DND-41 (cell line): ENCODE measurements at regions not wholly inside any gene's neighbourhood (a gene's known extent, or its start where the extent isn't known, plus 50 kb on each side); places are given as distances from the start of the nearest gene placed in this dataset.

Source experiments
- ATAC-seq: fragments of 200-7000 bp; cut with Tn5 transposase; 3 replicates; pipeline ENCODE4 v1.9.1; 2021; ENCODE audit warnings: low read depth; ENCODE audit not compliant: insufficient read depth
- DNase-seq: peaks from one replicate; pipeline ENCODE4 v3.0.0-alpha.2; 2020
- H2AFZ ChIP-seq: 2 replicates; pipeline ENCODE4 v1.6.0; 2012; ENCODE audit warnings: low read depth, low read length
- H3K27ac ChIP-seq: 2 replicates; pipeline ENCODE4 v1.5.1; 2012; ENCODE audit warnings: low read length, inconsistent platforms
- H3K27me3 ChIP-seq: fragments of 200-600 bp; sonication (generic); 2 replicates; pipeline ENCODE4 v1.6.0; 2012; ENCODE audit warnings: low read length, mild to moderate bottlenecking, inconsistent platforms; ENCODE audit not compliant: insufficient read depth, poor library complexity
- H3K36me3 ChIP-seq: 2 replicates; pipeline ENCODE4 v1.5.1; 2012; ENCODE audit warnings: low read length, inconsistent platforms; ENCODE audit not compliant: insufficient read depth
- H3K4me1 ChIP-seq: 2 replicates; pipeline ENCODE4 v1.5.1; 2012; ENCODE audit warnings: mild to moderate bottlenecking, low read length; ENCODE audit not compliant: insufficient read depth
- H3K4me2 ChIP-seq: 2 replicates; pipeline ENCODE4 v1.6.0; 2012; ENCODE audit warnings: mild to moderate bottlenecking, moderate library complexity, low read length, inconsistent platforms; ENCODE audit not compliant: insufficient read depth
- H3K4me3 ChIP-seq, 2 experiments: fragments of 200-600 bp in 1 of 2; shearing (Covaris generic) in 1 of 2; 2 replicates each; pipeline ENCODE4 v1.5.1; 2012 to 2016; ENCODE audit warnings: inconsistent platforms in 2 of 2, low read length in 2 of 2, mild to moderate bottlenecking in 2 of 2, low read depth in 1 of 2, moderate library complexity in 1 of 2
- H3K79me2 ChIP-seq: 2 replicates; pipeline ENCODE4 v1.6.0; 2012; ENCODE audit warnings: low read length, inconsistent platforms; ENCODE audit not compliant: insufficient read depth
- H3K9ac ChIP-seq: 2 replicates; pipeline ENCODE4 v1.6.0; 2012; ENCODE audit warnings: low read depth, mild to moderate bottlenecking, inconsistent platforms, low read length, moderate library complexity
- H3K9me3 ChIP-seq: 2 replicates; pipeline ENCODE4 v1.5.1; 2012; ENCODE audit warnings: low read length, moderate library complexity, mild to moderate bottlenecking, inconsistent platforms; ENCODE audit not compliant: insufficient read depth, severe bottlenecking
- H4K20me1 ChIP-seq: 2 replicates; pipeline ENCODE4 v1.6.0; 2012; ENCODE audit warnings: low read length; ENCODE audit not compliant: insufficient read depth
- EZH2 ChIP-seq: IDR thresholded peaks from 3 replicates; pipeline ENCODE4 v1.6.1; 2012; ENCODE audit warnings: borderline replicate concordance, low read depth, mild to moderate bottlenecking, moderate library complexity, low read length, inconsistent platforms; ENCODE audit not compliant: severe bottlenecking
- TF ChIP-seq, protein P1 (sequence below): IDR thresholded peaks from 2 replicates; pipeline ENCODE4 v1.5.1; 2012; ENCODE audit warnings: borderline replicate concordance, low read length, moderate library complexity, mild to moderate bottlenecking; ENCODE audit not compliant: poor library complexity, severe bottlenecking; ENCODE audit errors: extremely low read depth

DNA sequence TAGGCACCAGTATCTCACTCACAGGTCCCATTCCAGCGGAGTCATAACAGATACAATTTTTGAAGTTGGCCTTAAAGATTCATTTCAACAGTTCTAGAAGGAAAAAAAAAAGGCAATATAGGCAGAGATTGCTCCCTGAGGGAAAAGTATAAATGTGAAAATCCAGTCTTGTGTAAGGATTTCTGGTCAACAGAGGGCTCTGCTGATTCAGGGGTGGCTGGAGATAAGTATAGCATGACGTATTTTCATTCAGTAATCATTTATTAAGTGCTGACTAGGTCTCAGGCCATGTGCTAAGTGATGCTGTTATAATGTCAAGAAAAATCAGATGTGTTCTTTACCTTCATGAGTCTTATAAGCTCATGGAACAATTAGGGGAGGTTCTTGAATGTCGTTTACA lies 377.3 kb upstream of the MEF2C start:
- Histone ChIP-seq H3K4me1 (no peaks in the 10 kb centered on the region), H3K9me3 (no peaks in the 10 kb centered on the region), H3K27ac (no peak overlapping the region), H4K20me1 (no peaks in the 10 kb centered on the region), H3K9ac (no peak overlapping the region), H3K4me2 (no peak overlapping the region), H2AFZ (no peak overlapping the region), H3K27me3 (no peaks in the 10 kb centered on the region), H3K79me2 (no peaks in the 10 kb centered on the region), H3K36me3 (no peaks in the 10 kb centered on the region), H3K4me3 (no peak overlapping the region)
- TF ChIP-seq EZH2, result no peak
- TF ChIP-seq, protein P1, sequence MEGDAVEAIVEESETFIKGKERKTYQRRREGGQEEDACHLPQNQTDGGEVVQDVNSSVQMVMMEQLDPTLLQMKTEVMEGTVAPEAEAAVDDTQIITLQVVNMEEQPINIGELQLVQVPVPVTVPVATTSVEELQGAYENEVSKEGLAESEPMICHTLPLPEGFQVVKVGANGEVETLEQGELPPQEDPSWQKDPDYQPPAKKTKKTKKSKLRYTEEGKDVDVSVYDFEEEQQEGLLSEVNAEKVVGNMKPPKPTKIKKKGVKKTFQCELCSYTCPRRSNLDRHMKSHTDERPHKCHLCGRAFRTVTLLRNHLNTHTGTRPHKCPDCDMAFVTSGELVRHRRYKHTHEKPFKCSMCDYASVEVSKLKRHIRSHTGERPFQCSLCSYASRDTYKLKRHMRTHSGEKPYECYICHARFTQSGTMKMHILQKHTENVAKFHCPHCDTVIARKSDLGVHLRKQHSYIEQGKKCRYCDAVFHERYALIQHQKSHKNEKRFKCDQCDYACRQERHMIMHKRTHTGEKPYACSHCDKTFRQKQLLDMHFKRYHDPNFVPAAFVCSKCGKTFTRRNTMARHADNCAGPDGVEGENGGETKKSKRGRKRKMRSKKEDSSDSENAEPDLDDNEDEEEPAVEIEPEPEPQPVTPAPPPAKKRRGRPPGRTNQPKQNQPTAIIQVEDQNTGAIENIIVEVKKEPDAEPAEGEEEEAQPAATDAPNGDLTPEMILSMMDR, result no peak
- no peak for ATAC-seq
- DNase-seq, result no peak

DNA sequence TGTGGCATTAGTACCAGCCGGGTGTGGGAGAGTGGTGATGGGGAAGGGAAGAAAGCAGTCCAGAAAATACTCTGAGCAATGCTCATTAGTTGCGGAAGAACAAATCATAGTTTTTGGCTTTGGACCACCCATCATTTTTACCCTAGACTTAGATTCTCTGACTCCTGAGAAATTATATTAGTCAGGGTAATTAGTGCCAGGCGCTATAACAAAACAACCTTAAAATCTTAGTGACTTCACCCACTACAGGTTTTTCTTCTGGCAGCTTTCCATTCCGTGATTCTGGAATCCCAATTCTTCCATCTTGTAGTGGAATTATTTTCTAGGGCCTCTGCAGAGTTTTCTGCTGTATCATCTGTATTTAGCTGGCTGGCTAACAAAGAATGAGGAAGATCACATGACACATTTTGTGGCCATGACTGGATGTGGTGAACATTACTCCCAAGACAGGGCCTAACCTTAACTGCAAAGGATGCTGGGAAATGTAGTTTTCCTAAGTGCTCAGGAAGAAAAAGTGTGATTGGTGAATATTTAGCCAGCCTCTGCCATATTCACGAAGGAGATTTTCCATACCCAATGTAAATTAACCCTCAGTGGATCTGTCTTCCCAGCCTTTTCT lies 373.0 kb upstream of the MEF2C start:
- Histone ChIP-seq H3K9me3 (no peaks in the 10 kb centered on the region), H4K20me1 (no peaks in the 10 kb centered on the region), H2AFZ (no peak overlapping the region), H3K27ac (no peak overlapping the region), H3K79me2 (no peaks in the 10 kb centered on the region), H3K9ac (no peak overlapping the region), H3K4me1 (no peaks in the 10 kb centered on the region), H3K4me3 (no peak overlapping the region), H3K36me3 (no peaks in the 10 kb centered on the region), H3K4me2 (no peak overlapping the region), H3K27me3 (no peaks in the 10 kb centered on the region)
- DNase-seq (no peak), ATAC-seq (0 out of 3 replicates have a peak, but pooled peaks have one; percentile 42)
- TF ChIP-seq EZH2, result no peak
- TF ChIP-seq, protein P1, result no peak

DNA sequence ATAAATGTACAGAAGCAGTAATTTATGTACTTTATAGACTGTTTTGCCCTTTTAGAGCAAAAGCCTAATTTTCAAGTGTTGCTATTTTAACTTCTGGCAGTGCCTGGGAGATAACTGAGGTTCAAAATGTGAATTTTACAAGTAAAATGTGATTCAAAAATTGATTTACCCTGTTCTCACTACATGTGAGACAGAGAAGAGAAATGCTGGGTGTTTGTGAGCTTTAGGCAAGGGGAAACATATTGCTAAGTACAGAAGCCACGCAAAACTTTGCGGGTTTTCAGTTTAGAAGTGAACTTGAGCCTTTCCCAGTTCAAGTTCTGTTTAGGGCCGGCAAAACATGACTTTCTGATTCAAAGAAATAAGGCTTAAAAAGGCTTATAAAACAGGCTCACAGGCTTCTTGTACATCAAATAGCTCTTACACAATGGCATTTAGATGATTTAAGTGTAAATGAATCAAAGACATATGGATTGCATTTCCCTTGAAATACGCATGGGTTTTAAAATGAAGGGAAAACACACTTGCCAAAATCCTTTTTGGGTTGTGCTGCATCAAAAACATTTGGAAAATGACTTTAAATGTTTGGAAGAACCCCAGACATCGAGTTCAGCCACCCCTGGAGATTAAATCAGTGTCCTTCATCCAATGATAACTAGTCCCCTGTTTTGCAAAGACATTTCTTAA lies 370.8 kb upstream of the MEF2C start:
- no peak for DNase-seq
- no peaks in the 10 kb centered on the region for H3K36me3 ChIP-seq
- H3K79me2 ChIP-seq, result no peaks in the 10 kb centered on the region
- H4K20me1 ChIP-seq, result no peaks in the 10 kb centered on the region
- H3K4me3 ChIP-seq, result no peak overlapping the region
- TF ChIP-seq EZH2, result no peak
- TF ChIP-seq, protein P1, result no peak
- H2AFZ ChIP-seq, result no peak overlapping the region
- H3K9me3 ChIP-seq, result no peaks in the 10 kb centered on the region
- no peak overlapping the region for H3K27ac ChIP-seq
- no peak overlapping the region for H3K9ac ChIP-seq
- H3K4me2 ChIP-seq, result no peak overlapping the region
- ATAC-seq, result no peak
- no peaks in the 10 kb centered on the region for H3K4me1 ChIP-seq
- H3K27me3 ChIP-seq, result no peaks in the 10 kb centered on the region
